Neural progenitor cell (in vitro differentiated cells): ENCODE measurements at regions not wholly inside any gene's neighbourhood (a gene's known extent, or its start where the extent isn't known, plus 50 kb on each side); places are given as distances from the start of the nearest gene placed in this dataset.
A peak's percentile ranks its signal among the peaks of the same experiment; 100 is the strongest.

Experiments
- DNase-seq: peaks from one replicate; pipeline ENCODE4 v3.0.0-alpha.2; 2016; ENCODE audit warnings: low spot score
- H2AFZ ChIP-seq: fragments of 200-600 bp; sonication (generic); replicated peaks from 2 replicates; pipeline ENCODE4 v1.6.1; 2016; ENCODE audit warnings: antibody characterized with exemption
- H3F3A ChIP-seq: fragments of 200-600 bp; sonication (generic); 2 replicates; pipeline ENCODE4 v1.6.1; 2016; ENCODE audit warnings: antibody characterized with exemption, low read depth
- H3K27ac ChIP-seq: fragments of 200-600 bp; sonication (generic); 2 replicates; pipeline ENCODE4 v1.5.1; 2016; ENCODE audit warnings: mild to moderate bottlenecking
- H3K27me3 ChIP-seq: fragments of 200-600 bp; sonication (generic); 2 replicates; pipeline ENCODE4 v1.6.1; 2016; ENCODE audit warnings: mild to moderate bottlenecking, moderate library complexity
- H3K36me3 ChIP-seq: fragments of 200-600 bp; sonication (generic); 2 replicates; pipeline ENCODE4 v1.5.1; 2016
- H3K4me1 ChIP-seq: fragments of 200-600 bp; sonication (generic); 2 replicates; pipeline ENCODE4 v1.6.1; 2016; ENCODE audit warnings: mixed run types
- H3K4me2 ChIP-seq: fragments of 200-600 bp; sonication (generic); 2 replicates; pipeline ENCODE4 v1.6.1; 2016
- H3K4me3 ChIP-seq: fragments of 200-600 bp; sonication (generic); 2 replicates; pipeline ENCODE4 v1.5.1; 2016
- H3K79me2 ChIP-seq: fragments of 200-600 bp; sonication (generic); 2 replicates; pipeline ENCODE4 v1.6.1; 2016; ENCODE audit warnings: low read depth
- H3K9ac ChIP-seq: fragments of 200-600 bp; sonication (generic); 2 replicates; pipeline ENCODE4 v1.6.1; 2016
- H3K9me3 ChIP-seq: fragments of 200-600 bp; sonication (generic); 2 replicates; pipeline ENCODE4 v1.5.1; 2016; ENCODE audit warnings: low read depth
- H4K20me1 ChIP-seq: fragments of 200-600 bp; sonication (generic); 2 replicates; pipeline ENCODE4 v1.6.1; 2016; ENCODE audit warnings: low read depth
- H3K27ac Mint-ChIP-seq: 3 replicates; pipeline ENCODE4 v1.8.0; 2021; ENCODE audit warnings: mixed read lengths
- H3K27me3 Mint-ChIP-seq: 2 replicates; pipeline ENCODE4 v1.8.0; 2022; ENCODE audit warnings: low read depth, mild to moderate bottlenecking, inconsistent platforms, moderate library complexity, mixed read lengths; ENCODE audit not compliant: insufficient read depth
- H3K36me3 Mint-ChIP-seq: 3 replicates; pipeline ENCODE4 v1.8.0; 2021; ENCODE audit warnings: mixed read lengths
- H3K4me1 Mint-ChIP-seq: 3 replicates; pipeline ENCODE4 v1.8.0; 2021; ENCODE audit warnings: mixed read lengths
- H3K4me3 Mint-ChIP-seq: 3 replicates; pipeline ENCODE4 v1.8.0; 2021; ENCODE audit warnings: mild to moderate bottlenecking, moderate library complexity, mixed read lengths
- H3K9me3 Mint-ChIP-seq: 3 replicates; pipeline ENCODE4 v1.8.0; 2020; ENCODE audit warnings: mixed read lengths
- CTCF ChIP-seq: fragments of 200-600 bp; sonication (generic); IDR thresholded peaks from 2 replicates; pipeline ENCODE4 v1.5.1; 2017; ENCODE audit warnings: antibody characterized with exemption, mild to moderate bottlenecking
- EZH2 ChIP-seq: fragments of 200-600 bp; sonication (generic); IDR thresholded peaks from 2 replicates; pipeline ENCODE4 v1.6.1; 2017; ENCODE audit warnings: antibody characterized with exemption, mild to moderate bottlenecking, moderate library complexity
- EZH2phosphoT487 ChIP-seq: fragments of 200-600 bp; sonication (generic); IDR thresholded peaks from 2 replicates; pipeline ENCODE4 v1.6.1; 2017; ENCODE audit warnings: antibody characterized with exemption

GRCh38 chr11:69947059-69947792 lies 128.0 kb upstream of the FGF3 start:
- H3K27me3 Mint-ChIP-seq: peaks cover 14% of the 10 kb centered on the region
- H2AFZ ChIP-seq: no peak overlapping the region

GRCh38 chr11:69947793-69948255 lies 128.6 kb upstream of the FGF3 start:
- Histone ChIP-seq H3K36me3 (no peaks in the 10 kb centered on the region), H3K4me2 (no peak overlapping the region), H3K4me1 (peaks cover 9% of the 10 kb centered on the region), H4K20me1 (no peaks in the 10 kb centered on the region), H3K79me2 (no peaks in the 10 kb centered on the region), H2AFZ (no peak overlapping the region), H3F3A (peaks cover 4% of the 10 kb centered on the region), H3K9me3 (no peaks in the 10 kb centered on the region), H3K27ac (no peak overlapping the region), H3K9ac (no peak overlapping the region), H3K27me3 (no peaks in the 10 kb centered on the region), H3K4me3 (no peak overlapping the region)
- Mint-ChIP-seq H3K36me3 (no peaks in the 10 kb centered on the region), H3K27me3 (peaks cover 11% of the 10 kb centered on the region), H3K9me3 (peaks cover 4% of the 10 kb centered on the region), H3K4me1 (peaks cover 18% of the 10 kb centered on the region), H3K4me3 (no peak overlapping the region), H3K27ac (no peak overlapping the region)
- TF ChIP-seq CTCF (no peak), EZH2 (no peak), EZH2phosphoT487 (no peak)
- DNase-seq: no peak

More at GRCh38 chr11:69947059-69947792, 128.0 kb upstream of the FGF3 start:
- H3K4me1 ChIP-seq: peaks cover 9% of the 10 kb centered on the region
- no peaks in the 10 kb centered on the region for H3K27me3 ChIP-seq
- H3K36me3 ChIP-seq: no peaks in the 10 kb centered on the region
- H4K20me1 ChIP-seq: no peaks in the 10 kb centered on the region
- no peaks in the 10 kb centered on the region for H3K79me2 ChIP-seq
- no peak overlapping the region for H3K4me3 ChIP-seq
- TF ChIP-seq EZH2phosphoT487: no peak
- no peak for TF ChIP-seq CTCF
- TF ChIP-seq EZH2: no peak
- peaks cover 4% of the 10 kb centered on the region for H3F3A ChIP-seq
- H3K9me3 ChIP-seq: no peaks in the 10 kb centered on the region
- H3K9ac ChIP-seq: no peak overlapping the region
- no peak for DNase-seq
- Mint-ChIP-seq H3K36me3 (no peaks in the 10 kb centered on the region), H3K4me1 (peaks cover 18% of the 10 kb centered on the region), H3K4me3 (no peak overlapping the region), H3K27ac (no peak overlapping the region), H3K9me3 (peaks cover 4% of the 10 kb centered on the region)
- no peak overlapping the region for H3K27ac ChIP-seq
- H3K4me2 ChIP-seq: no peak overlapping the region

GRCh38 chr11:69948256-69949141 lies 129.3 kb upstream of the FGF3 start:
- Histone ChIP-seq H3K4me2 (peak overlapping the region; percentile 8), H3K9ac (no peak overlapping the region), H3F3A (peaks cover 4% of the 10 kb centered on the region), H3K4me3 (no peak overlapping the region), H2AFZ (peak overlapping the region; percentile 20), H3K36me3 (no peaks in the 10 kb centered on the region), H3K27me3 (no peaks in the 10 kb centered on the region), H3K79me2 (no peaks in the 10 kb centered on the region), H3K9me3 (no peaks in the 10 kb centered on the region), H3K27ac (no peak overlapping the region), H4K20me1 (no peaks in the 10 kb centered on the region), H3K4me1 (peaks cover 9% of the 10 kb centered on the region)
- Mint-ChIP-seq H3K27me3 (peaks cover 14% of the 10 kb centered on the region), H3K4me1 (peaks cover 18% of the 10 kb centered on the region), H3K4me3 (peak overlapping the region; percentile 44), H3K36me3 (no peaks in the 10 kb centered on the region), H3K9me3 (peaks cover 4% of the 10 kb centered on the region), H3K27ac (no peak overlapping the region)
- TF ChIP-seq CTCF (peak; percentile 41), EZH2 (no peak), EZH2phosphoT487 (no peak)
- DNase-seq: peak; percentile 42
